ENCODE measurements at regions not wholly inside any gene's neighbourhood (a gene's known extent, or its start where the extent isn't known, plus 50 kb on each side); places are given as distances from the start of the nearest gene placed in this dataset.

GRCh38 chr4:62377700-62378099, 1177.6 kb downstream of the ADGRL3 start:
- dilution Hi-C loops (cut with HindIII; ENCODE audit: low sequenced_read_pairs, unreplicated experiment) (no loop called here), in situ Hi-C loops (cut with MboI; ENCODE audit: low sequenced_read_pairs) (no loop called here), intact Hi-C loops (cut with micrococcal nuclease) (no loop called here)
- POLR2A ChIA-PET (ENCODE audit: unreplicated experiment): no interaction called here
- no peak overlapping the region for H4K91ac ChIP-seq (ENCODE audit: insufficient read depth, low read depth, low read length)
- H3K4me1 ChIP-seq (ENCODE audit: control insufficient read depth, insufficient read depth, low read length): no peaks in the 10 kb centered on the region
- no peaks in the 10 kb centered on the region for H3K79me1 ChIP-seq (ENCODE audit: low read depth in 1 of 2, low read length in 2 of 2)
- no peak overlapping the region for H2BK5ac ChIP-seq (ENCODE audit: low read depth, low read length, poor library complexity, severe bottlenecking)
- H3K56ac ChIP-seq (ENCODE audit: extremely low read depth, insufficient read depth, low read length): no peak overlapping the region
- H2BK20ac ChIP-seq (ENCODE audit: low read depth, low read length): no peak overlapping the region
- H3K36me3 ChIP-seq (ENCODE audit: control insufficient read depth, insufficient read depth, low read length): no peaks in the 10 kb centered on the region
- no peaks in the 10 kb centered on the region for H3K27me3 ChIP-seq (ENCODE audit: control insufficient read depth, insufficient read depth, low read length)
- no peak overlapping the region for H3K4me3 ChIP-seq (ENCODE audit: insufficient read depth, low read depth, low read length)
- H3K27ac ChIP-seq (ENCODE audit: insufficient read depth, low read length): no peak overlapping the region
- no peaks in the 10 kb centered on the region for H3K9me1 ChIP-seq (ENCODE audit: insufficient read depth, low read length)
- CTCF ChIA-PET: no interaction called here
- H2AK5ac ChIP-seq (ENCODE audit: low read depth, low read length): no peak overlapping the region
- H4K8ac ChIP-seq (ENCODE audit: low read depth in 2 of 2, low read length in 2 of 2): no peak overlapping the region
- no TSS peak for BruUV-seq (replicated peaks)
- no peak overlapping the region for H3K18ac ChIP-seq (ENCODE audit: low read depth, low read length)
- H2AK9ac ChIP-seq (replicated peaks; ENCODE audit: low read depth, low read length, poor library complexity): no peak overlapping the region
- DNase-seq: no peak
- no peak for ATAC-seq (ENCODE audit: low read depth)
- no peak overlapping the region for H4K5ac ChIP-seq (ENCODE audit: low read depth, low read length)
- no peak overlapping the region for H3K4ac ChIP-seq (ENCODE audit: low read depth, low read length)
- H2BK15ac ChIP-seq (ENCODE audit: low read depth, low read length): no peak overlapping the region
- H3K23ac ChIP-seq (ENCODE audit: low read depth, low read length): no peak overlapping the region
- no peak overlapping the region for H2AFZ ChIP-seq (replicated peaks; ENCODE audit: low read length, poor library complexity)
- no peak overlapping the region for H3K14ac ChIP-seq (replicated peaks; ENCODE audit: low read depth, low read length)
- no peak overlapping the region for H2BK120ac ChIP-seq (ENCODE audit: low read depth, low read length)
- H3K9me3 ChIP-seq (ENCODE audit: control insufficient read depth, insufficient read depth, low read length): no peaks in the 10 kb centered on the region
- no peaks in the 10 kb centered on the region for H4K20me1 ChIP-seq (ENCODE audit: insufficient read depth, low read length)
- no peak overlapping the region for H3K9ac ChIP-seq (ENCODE audit: low read depth, low read length)
- TF ChIP-seq BHLHE40 (IDR thresholded peaks at IDR 0.05; ENCODE audit: low read depth, low read length): no peak
- TF ChIP-seq CEBPB (IDR thresholded peaks at IDR 0.05; ENCODE audit: low read depth, low read length): no peak
- no peak for TF ChIP-seq ELK1 (IDR thresholded peaks at IDR 0.05; ENCODE audit: borderline replicate concordance, low read depth, low read length)
- no peak for TF ChIP-seq RAD21 (IDR thresholded peaks at IDR 0.05; ENCODE audit: low read length)
- TF ChIP-seq FOS (IDR thresholded peaks at IDR 0.05; ENCODE audit: low read depth, low read length): no peak
- TF ChIP-seq RCOR1 (IDR thresholded peaks at IDR 0.05; ENCODE audit: insufficient replicate concordance, low read length): no peak
- TF ChIP-seq CHD1 (IDR thresholded peaks at IDR 0.05; ENCODE audit: low read depth, low read length): no peak
- H3K4me2 ChIP-seq (ENCODE audit: low read depth, low read length): no peak overlapping the region

Data from IMR-90 (cell line).